ENCODE measurements at regions not wholly inside any gene's neighbourhood (a gene's known extent, or its start where the extent isn't known, plus 50 kb on each side); places are given as distances from the start of the nearest gene placed in this dataset.

DNA sequence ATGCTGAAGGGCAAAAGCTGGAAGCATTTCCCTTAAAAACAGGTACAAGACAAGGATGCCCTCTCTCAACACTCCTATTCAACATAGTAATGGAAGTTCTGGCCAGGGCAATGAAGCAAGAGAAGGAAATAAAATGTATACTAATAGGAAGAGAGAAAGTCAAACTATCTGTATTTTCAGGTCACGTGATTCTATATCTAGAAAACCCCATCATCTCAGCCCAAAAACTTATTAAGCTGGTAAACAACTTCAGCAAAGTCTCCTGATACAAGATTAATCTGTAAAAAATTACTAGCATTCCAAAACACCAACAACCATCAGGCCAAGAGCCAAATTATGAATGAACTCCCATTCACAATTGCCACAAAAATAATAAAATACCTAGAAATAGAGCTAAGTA lies 213.2 kb upstream of the CNTNAP5 start:
- Mint-ChIP-seq H3K36me3 (peaks cover 4% of the 10 kb centered on the region; the same call in 1 of the 2 replicates), H3K4me1 (no peaks in the 10 kb centered on the region), H3K27me3 (ENCODE audit: low read depth) (no peaks in the 10 kb centered on the region; the same call in 1 of the 2 replicates), H3K4me3 (no peak overlapping the region), H3K9me3 (peaks cover 25% of the 10 kb centered on the region), H3K27ac (no peak overlapping the region)
- TF ChIP-seq, protein P1, sequence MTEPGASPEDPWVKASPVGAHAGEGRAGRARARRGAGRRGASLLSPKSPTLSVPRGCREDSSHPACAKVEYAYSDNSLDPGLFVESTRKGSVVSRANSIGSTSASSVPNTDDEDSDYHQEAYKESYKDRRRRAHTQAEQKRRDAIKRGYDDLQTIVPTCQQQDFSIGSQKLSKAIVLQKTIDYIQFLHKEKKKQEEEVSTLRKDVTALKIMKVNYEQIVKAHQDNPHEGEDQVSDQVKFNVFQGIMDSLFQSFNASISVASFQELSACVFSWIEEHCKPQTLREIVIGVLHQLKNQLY (CRISPR knock-in tag; IDR thresholded peaks at IDR 0.05) = no peak
- no peak for TF ChIP-seq NR2C2 (CRISPR knock-in tag; IDR thresholded peaks at IDR 0.05)
- TF ChIP-seq, protein P2, sequence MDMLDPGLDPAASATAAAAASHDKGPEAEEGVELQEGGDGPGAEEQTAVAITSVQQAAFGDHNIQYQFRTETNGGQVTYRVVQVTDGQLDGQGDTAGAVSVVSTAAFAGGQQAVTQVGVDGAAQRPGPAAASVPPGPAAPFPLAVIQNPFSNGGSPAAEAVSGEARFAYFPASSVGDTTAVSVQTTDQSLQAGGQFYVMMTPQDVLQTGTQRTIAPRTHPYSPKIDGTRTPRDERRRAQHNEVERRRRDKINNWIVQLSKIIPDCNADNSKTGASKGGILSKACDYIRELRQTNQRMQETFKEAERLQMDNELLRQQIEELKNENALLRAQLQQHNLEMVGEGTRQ (CRISPR knock-in tag; IDR thresholded peaks at IDR 0.05) = no peak
- no peak for TF ChIP-seq NR3C1 (CRISPR knock-in tag; conservative IDR thresholded peaks at IDR 0.05; ENCODE audit: low read depth)
- TF ChIP-seq, protein P3, sequence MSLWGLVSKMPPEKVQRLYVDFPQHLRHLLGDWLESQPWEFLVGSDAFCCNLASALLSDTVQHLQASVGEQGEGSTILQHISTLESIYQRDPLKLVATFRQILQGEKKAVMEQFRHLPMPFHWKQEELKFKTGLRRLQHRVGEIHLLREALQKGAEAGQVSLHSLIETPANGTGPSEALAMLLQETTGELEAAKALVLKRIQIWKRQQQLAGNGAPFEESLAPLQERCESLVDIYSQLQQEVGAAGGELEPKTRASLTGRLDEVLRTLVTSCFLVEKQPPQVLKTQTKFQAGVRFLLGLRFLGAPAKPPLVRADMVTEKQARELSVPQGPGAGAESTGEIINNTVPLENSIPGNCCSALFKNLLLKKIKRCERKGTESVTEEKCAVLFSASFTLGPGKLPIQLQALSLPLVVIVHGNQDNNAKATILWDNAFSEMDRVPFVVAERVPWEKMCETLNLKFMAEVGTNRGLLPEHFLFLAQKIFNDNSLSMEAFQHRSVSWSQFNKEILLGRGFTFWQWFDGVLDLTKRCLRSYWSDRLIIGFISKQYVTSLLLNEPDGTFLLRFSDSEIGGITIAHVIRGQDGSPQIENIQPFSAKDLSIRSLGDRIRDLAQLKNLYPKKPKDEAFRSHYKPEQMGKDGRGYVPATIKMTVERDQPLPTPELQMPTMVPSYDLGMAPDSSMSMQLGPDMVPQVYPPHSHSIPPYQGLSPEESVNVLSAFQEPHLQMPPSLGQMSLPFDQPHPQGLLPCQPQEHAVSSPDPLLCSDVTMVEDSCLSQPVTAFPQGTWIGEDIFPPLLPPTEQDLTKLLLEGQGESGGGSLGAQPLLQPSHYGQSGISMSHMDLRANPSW (CRISPR knock-in tag; conservative IDR thresholded peaks at IDR 0.05; ENCODE audit: low read depth) = no peak
- no peak for TF ChIP-seq FOXP1 (CRISPR knock-in tag; IDR thresholded peaks at IDR 0.05; ENCODE audit: borderline replicate concordance)
- TF ChIP-seq, protein P4, sequence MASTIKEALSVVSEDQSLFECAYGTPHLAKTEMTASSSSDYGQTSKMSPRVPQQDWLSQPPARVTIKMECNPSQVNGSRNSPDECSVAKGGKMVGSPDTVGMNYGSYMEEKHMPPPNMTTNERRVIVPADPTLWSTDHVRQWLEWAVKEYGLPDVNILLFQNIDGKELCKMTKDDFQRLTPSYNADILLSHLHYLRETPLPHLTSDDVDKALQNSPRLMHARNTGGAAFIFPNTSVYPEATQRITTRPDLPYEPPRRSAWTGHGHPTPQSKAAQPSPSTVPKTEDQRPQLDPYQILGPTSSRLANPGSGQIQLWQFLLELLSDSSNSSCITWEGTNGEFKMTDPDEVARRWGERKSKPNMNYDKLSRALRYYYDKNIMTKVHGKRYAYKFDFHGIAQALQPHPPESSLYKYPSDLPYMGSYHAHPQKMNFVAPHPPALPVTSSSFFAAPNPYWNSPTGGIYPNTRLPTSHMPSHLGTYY (CRISPR knock-in tag; IDR thresholded peaks at IDR 0.05) = no peak
- TF ChIP-seq ELF4 (CRISPR knock-in tag; IDR thresholded peaks at IDR 0.05; ENCODE audit: low read depth) = no peak
- no peak for TF ChIP-seq ZBTB21 (CRISPR knock-in tag; IDR thresholded peaks at IDR 0.05; ENCODE audit: borderline replicate concordance)
- no peak for TF ChIP-seq ZNF671 (CRISPR knock-in tag; IDR thresholded peaks at IDR 0.05)
- TF ChIP-seq, protein P5, sequence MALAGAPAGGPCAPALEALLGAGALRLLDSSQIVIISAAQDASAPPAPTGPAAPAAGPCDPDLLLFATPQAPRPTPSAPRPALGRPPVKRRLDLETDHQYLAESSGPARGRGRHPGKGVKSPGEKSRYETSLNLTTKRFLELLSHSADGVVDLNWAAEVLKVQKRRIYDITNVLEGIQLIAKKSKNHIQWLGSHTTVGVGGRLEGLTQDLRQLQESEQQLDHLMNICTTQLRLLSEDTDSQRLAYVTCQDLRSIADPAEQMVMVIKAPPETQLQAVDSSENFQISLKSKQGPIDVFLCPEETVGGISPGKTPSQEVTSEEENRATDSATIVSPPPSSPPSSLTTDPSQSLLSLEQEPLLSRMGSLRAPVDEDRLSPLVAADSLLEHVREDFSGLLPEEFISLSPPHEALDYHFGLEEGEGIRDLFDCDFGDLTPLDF (CRISPR knock-in tag; IDR thresholded peaks at IDR 0.05) = no peak
- TF ChIP-seq, protein P6, sequence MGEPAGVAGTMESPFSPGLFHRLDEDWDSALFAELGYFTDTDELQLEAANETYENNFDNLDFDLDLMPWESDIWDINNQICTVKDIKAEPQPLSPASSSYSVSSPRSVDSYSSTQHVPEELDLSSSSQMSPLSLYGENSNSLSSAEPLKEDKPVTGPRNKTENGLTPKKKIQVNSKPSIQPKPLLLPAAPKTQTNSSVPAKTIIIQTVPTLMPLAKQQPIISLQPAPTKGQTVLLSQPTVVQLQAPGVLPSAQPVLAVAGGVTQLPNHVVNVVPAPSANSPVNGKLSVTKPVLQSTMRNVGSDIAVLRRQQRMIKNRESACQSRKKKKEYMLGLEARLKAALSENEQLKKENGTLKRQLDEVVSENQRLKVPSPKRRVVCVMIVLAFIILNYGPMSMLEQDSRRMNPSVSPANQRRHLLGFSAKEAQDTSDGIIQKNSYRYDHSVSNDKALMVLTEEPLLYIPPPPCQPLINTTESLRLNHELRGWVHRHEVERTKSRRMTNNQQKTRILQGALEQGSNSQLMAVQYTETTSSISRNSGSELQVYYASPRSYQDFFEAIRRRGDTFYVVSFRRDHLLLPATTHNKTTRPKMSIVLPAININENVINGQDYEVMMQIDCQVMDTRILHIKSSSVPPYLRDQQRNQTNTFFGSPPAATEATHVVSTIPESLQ (CRISPR knock-in tag; IDR thresholded peaks at IDR 0.05) = no peak
- TF ChIP-seq, protein P7, sequence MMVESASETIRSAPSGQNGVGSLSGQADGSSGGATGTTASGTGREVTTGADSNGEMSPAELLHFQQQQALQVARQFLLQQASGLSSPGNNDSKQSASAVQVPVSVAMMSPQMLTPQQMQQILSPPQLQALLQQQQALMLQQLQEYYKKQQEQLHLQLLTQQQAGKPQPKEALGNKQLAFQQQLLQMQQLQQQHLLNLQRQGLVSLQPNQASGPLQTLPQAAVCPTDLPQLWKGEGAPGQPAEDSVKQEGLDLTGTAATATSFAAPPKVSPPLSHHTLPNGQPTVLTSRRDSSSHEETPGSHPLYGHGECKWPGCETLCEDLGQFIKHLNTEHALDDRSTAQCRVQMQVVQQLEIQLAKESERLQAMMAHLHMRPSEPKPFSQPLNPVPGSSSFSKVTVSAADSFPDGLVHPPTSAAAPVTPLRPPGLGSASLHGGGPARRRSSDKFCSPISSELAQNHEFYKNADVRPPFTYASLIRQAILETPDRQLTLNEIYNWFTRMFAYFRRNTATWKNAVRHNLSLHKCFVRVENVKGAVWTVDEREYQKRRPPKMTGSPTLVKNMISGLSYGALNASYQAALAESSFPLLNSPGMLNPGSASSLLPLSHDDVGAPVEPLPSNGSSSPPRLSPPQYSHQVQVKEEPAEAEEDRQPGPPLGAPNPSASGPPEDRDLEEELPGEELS (CRISPR knock-in tag; IDR thresholded peaks at IDR 0.05) = no peak
- TF ChIP-seq ZNF396 (CRISPR knock-in tag; IDR thresholded peaks at IDR 0.05; ENCODE audit: borderline replicate concordance) = no peak
- no peak for TF ChIP-seq ZNF263 (CRISPR knock-in tag; IDR thresholded peaks at IDR 0.05; ENCODE audit: low read depth)
- TF ChIP-seq, protein P8, sequence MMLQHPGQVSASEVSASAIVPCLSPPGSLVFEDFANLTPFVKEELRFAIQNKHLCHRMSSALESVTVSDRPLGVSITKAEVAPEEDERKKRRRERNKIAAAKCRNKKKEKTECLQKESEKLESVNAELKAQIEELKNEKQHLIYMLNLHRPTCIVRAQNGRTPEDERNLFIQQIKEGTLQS (CRISPR knock-in tag; conservative IDR thresholded peaks at IDR 0.05) = no peak
- no peak for TF ChIP-seq SP1 (CRISPR knock-in tag; conservative IDR thresholded peaks at IDR 0.05)
- TF ChIP-seq, protein P9, sequence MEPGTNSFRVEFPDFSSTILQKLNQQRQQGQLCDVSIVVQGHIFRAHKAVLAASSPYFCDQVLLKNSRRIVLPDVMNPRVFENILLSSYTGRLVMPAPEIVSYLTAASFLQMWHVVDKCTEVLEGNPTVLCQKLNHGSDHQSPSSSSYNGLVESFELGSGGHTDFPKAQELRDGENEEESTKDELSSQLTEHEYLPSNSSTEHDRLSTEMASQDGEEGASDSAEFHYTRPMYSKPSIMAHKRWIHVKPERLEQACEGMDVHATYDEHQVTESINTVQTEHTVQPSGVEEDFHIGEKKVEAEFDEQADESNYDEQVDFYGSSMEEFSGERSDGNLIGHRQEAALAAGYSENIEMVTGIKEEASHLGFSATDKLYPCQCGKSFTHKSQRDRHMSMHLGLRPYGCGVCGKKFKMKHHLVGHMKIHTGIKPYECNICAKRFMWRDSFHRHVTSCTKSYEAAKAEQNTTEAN (CRISPR knock-in tag; IDR thresholded peaks at IDR 0.05) = no peak
- TF ChIP-seq, protein P10, sequence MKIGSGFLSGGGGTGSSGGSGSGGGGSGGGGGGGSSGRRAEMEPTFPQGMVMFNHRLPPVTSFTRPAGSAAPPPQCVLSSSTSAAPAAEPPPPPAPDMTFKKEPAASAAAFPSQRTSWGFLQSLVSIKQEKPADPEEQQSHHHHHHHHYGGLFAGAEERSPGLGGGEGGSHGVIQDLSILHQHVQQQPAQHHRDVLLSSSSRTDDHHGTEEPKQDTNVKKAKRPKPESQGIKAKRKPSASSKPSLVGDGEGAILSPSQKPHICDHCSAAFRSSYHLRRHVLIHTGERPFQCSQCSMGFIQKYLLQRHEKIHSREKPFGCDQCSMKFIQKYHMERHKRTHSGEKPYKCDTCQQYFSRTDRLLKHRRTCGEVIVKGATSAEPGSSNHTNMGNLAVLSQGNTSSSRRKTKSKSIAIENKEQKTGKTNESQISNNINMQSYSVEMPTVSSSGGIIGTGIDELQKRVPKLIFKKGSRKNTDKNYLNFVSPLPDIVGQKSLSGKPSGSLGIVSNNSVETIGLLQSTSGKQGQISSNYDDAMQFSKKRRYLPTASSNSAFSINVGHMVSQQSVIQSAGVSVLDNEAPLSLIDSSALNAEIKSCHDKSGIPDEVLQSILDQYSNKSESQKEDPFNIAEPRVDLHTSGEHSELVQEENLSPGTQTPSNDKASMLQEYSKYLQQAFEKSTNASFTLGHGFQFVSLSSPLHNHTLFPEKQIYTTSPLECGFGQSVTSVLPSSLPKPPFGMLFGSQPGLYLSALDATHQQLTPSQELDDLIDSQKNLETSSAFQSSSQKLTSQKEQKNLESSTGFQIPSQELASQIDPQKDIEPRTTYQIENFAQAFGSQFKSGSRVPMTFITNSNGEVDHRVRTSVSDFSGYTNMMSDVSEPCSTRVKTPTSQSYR (CRISPR knock-in tag; IDR thresholded peaks at IDR 0.05) = no peak
- POLR2A ChIA-PET = no interaction called here
- CTCF ChIA-PET = no interaction called here
- DNase-seq (ENCODE audit: low spot score) = no peak
- no peak for ATAC-seq

All from WTC11 (cell line).